ENCODE measurements at regions not wholly inside any gene's neighbourhood (a gene's known extent, or its start where the extent isn't known, plus 50 kb on each side); places are given as distances from the start of the nearest gene placed in this dataset.

GRCh38 chr12:60947533-60947932, 1312.7 kb upstream of the USP15 start:
- Histone ChIP-seq H3K4me1 (ENCODE audit: control insufficient read depth in 2 of 2, insufficient read depth in 2 of 2, low read length in 1 of 2) (no peaks in the 10 kb centered on the region), H3K9me3 (ENCODE audit: control insufficient read depth in 2 of 2, insufficient read depth in 1 of 2, low read depth in 1 of 2, low read length in 1 of 2) (no peaks in the 10 kb centered on the region), H3K36me3 (ENCODE audit: control insufficient read depth in 2 of 2, insufficient read depth in 2 of 2, low read length in 1 of 2) (no peaks in the 10 kb centered on the region), H3K27ac (ENCODE audit: low read depth in 2 of 2, low read length in 1 of 2) (no peak overlapping the region), H3K4me3 (ENCODE audit: low read depth in 1 of 2, low read length in 2 of 2) (no peak overlapping the region), H3K27me3 (ENCODE audit: control insufficient read depth in 1 of 2, insufficient read depth in 2 of 2, low read length in 2 of 2) (no peaks in the 10 kb centered on the region)
- 87 to 88% methylated on average over 2 of the region's 2 CpGs for WGBS, 2 donors

- no peaks in the 10 kb centered on the region for H3K27me3 ChIP-seq (ENCODE audit: control insufficient read depth in 1 of 2, insufficient read depth in 2 of 2, low read length in 2 of 2)
These were observed 1293.1 kb upstream of the USP15 start for GRCh38 chr12:60967128-60967527.

DNA sequence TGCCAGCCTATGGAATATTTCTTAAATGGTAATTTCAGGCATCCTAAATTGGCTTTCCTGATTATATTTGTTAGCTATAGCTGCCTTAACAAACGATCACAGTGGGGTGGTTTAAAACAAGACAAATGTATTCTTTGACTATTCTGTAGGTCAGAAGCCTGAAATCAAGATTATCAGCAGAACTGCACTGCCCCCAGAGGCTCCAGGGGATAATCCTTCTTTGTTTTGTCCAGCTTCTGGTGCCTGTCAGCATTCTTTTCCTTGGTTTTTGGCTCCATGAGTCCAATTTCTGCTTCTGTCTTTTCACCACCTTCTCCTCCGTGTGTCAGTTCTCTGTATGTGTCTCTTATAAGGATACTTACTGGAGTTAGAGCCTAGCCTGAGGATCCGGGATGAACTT, 1282.2 kb upstream of the USP15 start:
- Histone ChIP-seq H3K4me1 (ENCODE audit: control insufficient read depth in 2 of 2, insufficient read depth in 2 of 2, low read length in 1 of 2) (no peaks in the 10 kb centered on the region), H3K27ac (ENCODE audit: low read depth in 2 of 2, low read length in 1 of 2) (no peak overlapping the region), H3K4me3 (ENCODE audit: low read depth in 1 of 2, low read length in 2 of 2) (no peak overlapping the region), H3K27me3 (ENCODE audit: control insufficient read depth in 1 of 2, insufficient read depth in 2 of 2, low read length in 2 of 2) (no peaks in the 10 kb centered on the region), H3K36me3 (ENCODE audit: control insufficient read depth in 2 of 2, insufficient read depth in 2 of 2, low read length in 1 of 2) (no peaks in the 10 kb centered on the region), H3K9me3 (ENCODE audit: control insufficient read depth in 2 of 2, insufficient read depth in 1 of 2, low read depth in 1 of 2, low read length in 1 of 2) (peaks cover 0 to 2% of the 10 kb centered on the region in 2 donors)
- WGBS, 2 donors, result 43 to 49% methylated on average over 3 of the region's 3 CpGs

More at GRCh38 chr12:60967128-60967527, 1293.1 kb upstream of the USP15 start:
- Histone ChIP-seq H3K36me3 (ENCODE audit: control insufficient read depth in 2 of 2, insufficient read depth in 2 of 2, low read length in 1 of 2) (no peaks in the 10 kb centered on the region), H3K4me3 (ENCODE audit: low read depth in 1 of 2, low read length in 2 of 2) (no peak overlapping the region), H3K4me1 (ENCODE audit: control insufficient read depth in 2 of 2, insufficient read depth in 2 of 2, low read length in 1 of 2) (no peaks in the 10 kb centered on the region), H3K9me3 (ENCODE audit: control insufficient read depth in 2 of 2, insufficient read depth in 1 of 2, low read depth in 1 of 2, low read length in 1 of 2) (no peaks in the 10 kb centered on the region), H3K27ac (ENCODE audit: low read depth in 2 of 2, low read length in 1 of 2) (no peak overlapping the region)

DNA sequence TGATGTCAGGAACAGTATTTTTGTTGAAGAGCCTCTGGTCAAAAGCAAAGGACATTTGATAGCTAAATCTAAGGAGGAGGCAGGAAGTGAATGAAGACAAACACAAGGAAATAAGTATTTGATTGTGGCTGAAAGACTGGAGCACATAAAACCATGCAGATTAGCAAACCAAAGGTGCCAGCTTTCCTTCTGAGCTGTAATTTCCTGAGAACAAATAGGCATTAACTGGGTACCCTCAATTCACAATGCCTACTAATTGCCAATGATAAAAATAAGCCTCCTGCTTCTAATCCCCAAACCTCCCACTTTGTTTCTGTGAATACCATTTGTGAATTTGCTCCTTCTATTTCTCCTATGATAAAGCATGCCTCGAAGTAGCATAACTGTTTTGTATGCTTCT, 1279.6 kb upstream of the USP15 start:
- no peak overlapping the region for H3K27ac ChIP-seq (ENCODE audit: low read depth in 2 of 2, low read length in 1 of 2)
- no peaks in the 10 kb centered on the region for H3K27me3 ChIP-seq (ENCODE audit: control insufficient read depth in 1 of 2, insufficient read depth in 2 of 2, low read length in 2 of 2)
- no peaks in the 10 kb centered on the region for H3K4me1 ChIP-seq (ENCODE audit: control insufficient read depth in 2 of 2, insufficient read depth in 2 of 2, low read length in 1 of 2)
- peaks cover 0 to 2% of the 10 kb centered on the region in 2 donors for H3K9me3 ChIP-seq (ENCODE audit: control insufficient read depth in 2 of 2, insufficient read depth in 1 of 2, low read depth in 1 of 2, low read length in 1 of 2)
- H3K4me3 ChIP-seq (ENCODE audit: low read depth in 1 of 2, low read length in 2 of 2), result no peak overlapping the region
- WGBS, 2 donors, result 49 to 55% methylated on average over 1 of the region's 1 CpG
- H3K36me3 ChIP-seq (ENCODE audit: control insufficient read depth in 2 of 2, insufficient read depth in 2 of 2, low read length in 1 of 2), result no peaks in the 10 kb centered on the region

DNA sequence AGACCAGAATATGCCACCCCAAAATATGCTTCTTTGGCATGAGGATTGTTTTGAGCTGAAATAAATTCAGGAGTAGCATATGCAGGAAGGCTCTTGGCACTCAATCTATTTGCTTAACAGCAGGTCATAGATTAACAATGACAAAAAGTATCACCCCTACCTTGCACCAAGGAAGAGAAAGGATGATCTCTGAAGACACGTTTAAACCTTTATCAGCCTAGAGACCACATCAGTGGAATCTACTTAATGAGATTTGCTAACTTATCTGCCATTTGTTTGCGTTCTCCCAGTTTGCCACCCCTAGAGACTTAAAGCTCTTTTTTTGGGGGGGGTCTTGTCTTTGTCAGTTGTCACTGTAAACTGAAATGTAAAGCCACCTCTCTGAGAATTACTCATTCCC, 1278.7 kb upstream of the USP15 start:
- 40 to 58% methylated on average over 2 of the region's 2 CpGs for WGBS, 2 donors
- H3K27ac ChIP-seq (ENCODE audit: low read depth in 2 of 2, low read length in 1 of 2), result no peak overlapping the region
- no peak overlapping the region for H3K4me3 ChIP-seq (ENCODE audit: low read depth in 1 of 2, low read length in 2 of 2)
- H3K4me1 ChIP-seq (ENCODE audit: control insufficient read depth in 2 of 2, insufficient read depth in 2 of 2, low read length in 1 of 2), result no peaks in the 10 kb centered on the region
- peaks cover 0 to 2% of the 10 kb centered on the region in 2 donors for H3K9me3 ChIP-seq (ENCODE audit: control insufficient read depth in 2 of 2, insufficient read depth in 1 of 2, low read depth in 1 of 2, low read length in 1 of 2)
- no peaks in the 10 kb centered on the region for H3K36me3 ChIP-seq (ENCODE audit: control insufficient read depth in 2 of 2, insufficient read depth in 2 of 2, low read length in 1 of 2)
- no peaks in the 10 kb centered on the region for H3K27me3 ChIP-seq (ENCODE audit: control insufficient read depth in 1 of 2, insufficient read depth in 2 of 2, low read length in 2 of 2)

GRCh38 chr12:60992087-60992486, 1268.1 kb upstream of the USP15 start:
- Histone ChIP-seq H3K4me3 (ENCODE audit: low read depth in 1 of 2, low read length in 2 of 2) (no peak overlapping the region), H3K9me3 (ENCODE audit: control insufficient read depth in 2 of 2, insufficient read depth in 1 of 2, low read depth in 1 of 2, low read length in 1 of 2) (peaks cover 0 to 2% of the 10 kb centered on the region in 2 donors), H3K4me1 (ENCODE audit: control insufficient read depth in 2 of 2, insufficient read depth in 2 of 2, low read length in 1 of 2) (no peaks in the 10 kb centered on the region), H3K27ac (ENCODE audit: low read depth in 2 of 2, low read length in 1 of 2) (no peak overlapping the region), H3K36me3 (ENCODE audit: control insufficient read depth in 2 of 2, insufficient read depth in 2 of 2, low read length in 1 of 2) (no peaks in the 10 kb centered on the region), H3K27me3 (ENCODE audit: control insufficient read depth in 1 of 2, insufficient read depth in 2 of 2, low read length in 2 of 2) (no peaks in the 10 kb centered on the region)
- WGBS, 2 donors, result 80% methylated on average over 2 of the region's 2 CpGs

DNA sequence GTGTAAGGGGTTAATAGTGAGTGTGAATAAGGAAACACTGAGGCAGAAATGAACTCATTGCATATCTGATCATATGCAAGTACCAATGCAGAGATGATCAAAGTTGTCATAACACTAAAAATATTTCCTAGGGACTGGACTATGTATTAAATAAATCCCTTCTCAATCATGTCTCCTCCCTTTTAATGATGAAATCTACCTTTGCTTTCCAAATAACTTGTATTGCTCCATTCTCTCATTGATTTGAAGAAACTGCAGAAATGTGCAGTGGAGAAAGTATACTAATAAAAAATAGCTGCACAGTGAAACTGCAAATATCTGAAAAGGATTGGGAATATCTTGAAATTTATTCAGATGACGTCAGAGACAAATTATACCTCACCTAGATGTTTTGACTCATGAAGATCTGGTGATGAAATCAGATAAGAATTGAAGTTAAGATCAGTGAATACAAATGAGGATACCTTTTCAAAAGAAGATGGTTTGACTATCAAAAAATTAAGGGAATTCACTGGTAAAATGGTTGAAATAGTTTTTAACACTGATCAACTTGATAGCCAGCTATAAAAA, 1264.9 kb upstream of the USP15 start:
- WGBS, 2 donors, result 58 to 63% methylated on average over 1 of the region's 1 CpG

GRCh38 chr12:60997869-60998378, 1262.3 kb upstream of the USP15 start:
- WGBS, 2 donors, result 46 to 62% methylated on average over 1 of the region's 1 CpG
- Histone ChIP-seq H3K9me3 (ENCODE audit: control insufficient read depth in 2 of 2, insufficient read depth in 1 of 2, low read depth in 1 of 2, low read length in 1 of 2) (no peaks in the 10 kb centered on the region), H3K36me3 (ENCODE audit: control insufficient read depth in 2 of 2, insufficient read depth in 2 of 2, low read length in 1 of 2) (no peaks in the 10 kb centered on the region), H3K4me1 (ENCODE audit: control insufficient read depth in 2 of 2, insufficient read depth in 2 of 2, low read length in 1 of 2) (no peaks in the 10 kb centered on the region), H3K27me3 (ENCODE audit: control insufficient read depth in 1 of 2, insufficient read depth in 2 of 2, low read length in 2 of 2) (no peaks in the 10 kb centered on the region), H3K27ac (ENCODE audit: low read depth in 2 of 2, low read length in 1 of 2) (no peak overlapping the region), H3K4me3 (ENCODE audit: low read depth in 1 of 2, low read length in 2 of 2) (no peak overlapping the region)

More for the DNA sequence above, 1264.9 kb upstream of the USP15 start:
- Histone ChIP-seq H3K27ac (ENCODE audit: low read depth in 2 of 2, low read length in 1 of 2) (no peak overlapping the region), H3K4me1 (ENCODE audit: control insufficient read depth in 2 of 2, insufficient read depth in 2 of 2, low read length in 1 of 2) (no peaks in the 10 kb centered on the region), H3K27me3 (ENCODE audit: control insufficient read depth in 1 of 2, insufficient read depth in 2 of 2, low read length in 2 of 2) (no peaks in the 10 kb centered on the region), H3K4me3 (ENCODE audit: low read depth in 1 of 2, low read length in 2 of 2) (no peak overlapping the region), H3K9me3 (ENCODE audit: control insufficient read depth in 2 of 2, insufficient read depth in 1 of 2, low read depth in 1 of 2, low read length in 1 of 2) (no peaks in the 10 kb centered on the region), H3K36me3 (ENCODE audit: control insufficient read depth in 2 of 2, insufficient read depth in 2 of 2, low read length in 1 of 2) (no peaks in the 10 kb centered on the region)

DNA sequence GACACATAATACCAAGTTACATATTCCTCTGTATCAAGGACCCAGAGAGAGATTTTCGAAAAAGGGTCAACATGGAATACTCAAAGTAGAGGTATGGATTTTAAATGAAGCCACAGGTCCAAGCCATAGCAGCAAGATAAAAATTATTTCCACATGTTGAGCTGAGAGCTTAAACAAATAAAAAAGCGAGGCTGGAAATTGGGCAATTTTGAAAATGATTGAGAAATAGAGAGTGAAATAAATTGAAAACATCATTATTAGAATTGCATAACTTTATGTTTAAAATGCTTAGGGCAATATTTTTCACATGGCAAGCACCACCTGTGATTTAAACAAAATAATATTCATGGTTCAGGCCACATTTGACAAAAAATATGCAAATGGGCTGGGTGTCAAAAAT, 1251.0 kb upstream of the USP15 start:
- no peaks in the 10 kb centered on the region for H3K27me3 ChIP-seq (ENCODE audit: control insufficient read depth in 1 of 2, insufficient read depth in 2 of 2, low read length in 2 of 2)
- 68 to 73% methylated on average over 2 of the region's 2 CpGs for WGBS, 2 donors
- H3K4me1 ChIP-seq (ENCODE audit: control insufficient read depth in 2 of 2, insufficient read depth in 2 of 2, low read length in 1 of 2), result no peaks in the 10 kb centered on the region
- H3K9me3 ChIP-seq (ENCODE audit: control insufficient read depth in 2 of 2, insufficient read depth in 1 of 2, low read depth in 1 of 2, low read length in 1 of 2), result no peaks in the 10 kb centered on the region
- H3K36me3 ChIP-seq (ENCODE audit: control insufficient read depth in 2 of 2, insufficient read depth in 2 of 2, low read length in 1 of 2), result no peaks in the 10 kb centered on the region
- no peak overlapping the region for H3K4me3 ChIP-seq (ENCODE audit: low read depth in 1 of 2, low read length in 2 of 2)
- no peak overlapping the region for H3K27ac ChIP-seq (ENCODE audit: low read depth in 2 of 2, low read length in 1 of 2)

DNA sequence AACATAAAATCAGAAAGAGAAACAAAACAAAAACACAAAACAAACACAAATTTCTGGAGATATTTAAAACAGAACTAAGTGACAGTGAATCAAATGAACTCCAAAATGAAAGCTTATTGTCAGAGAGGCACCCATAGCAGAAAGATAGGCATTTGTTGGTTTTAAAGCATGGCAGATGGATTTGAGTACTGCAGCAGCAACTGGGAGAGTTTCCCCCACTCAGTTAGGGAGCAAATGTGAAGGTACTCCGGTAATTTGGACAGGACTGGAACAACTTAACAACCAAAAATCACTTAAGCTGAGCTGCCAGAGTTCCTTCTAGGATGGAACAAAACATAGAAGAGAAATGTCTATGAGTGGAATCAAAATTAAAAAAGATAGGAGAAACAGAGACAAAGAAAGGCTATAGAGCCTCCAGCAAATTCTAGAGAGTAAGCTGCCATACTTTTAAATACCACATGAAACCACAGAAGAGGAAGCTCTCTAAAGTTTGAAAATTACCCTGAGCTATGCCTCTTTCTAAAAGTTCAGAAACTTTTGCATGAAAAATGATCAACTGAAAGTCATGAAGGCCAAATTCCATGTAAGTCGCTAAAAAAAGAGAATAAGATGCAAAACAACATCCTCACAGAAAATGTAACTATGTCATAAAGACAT, 1248.3 kb upstream of the USP15 start:
- Histone ChIP-seq H3K27ac (ENCODE audit: low read depth in 2 of 2, low read length in 1 of 2) (no peak overlapping the region), H3K27me3 (ENCODE audit: control insufficient read depth in 1 of 2, insufficient read depth in 2 of 2, low read length in 2 of 2) (no peaks in the 10 kb centered on the region), H3K36me3 (ENCODE audit: control insufficient read depth in 2 of 2, insufficient read depth in 2 of 2, low read length in 1 of 2) (no peaks in the 10 kb centered on the region), H3K4me1 (ENCODE audit: control insufficient read depth in 2 of 2, insufficient read depth in 2 of 2, low read length in 1 of 2) (no peaks in the 10 kb centered on the region), H3K9me3 (ENCODE audit: control insufficient read depth in 2 of 2, insufficient read depth in 1 of 2, low read depth in 1 of 2, low read length in 1 of 2) (no peaks in the 10 kb centered on the region), H3K4me3 (ENCODE audit: low read depth in 1 of 2, low read length in 2 of 2) (no peak overlapping the region)
- WGBS, 2 donors, result 62 to 72% methylated on average over 2 of the region's 2 CpGs
